ENCODE measurements at regions not wholly inside any gene's neighbourhood (a gene's known extent, or its start where the extent isn't known, plus 50 kb on each side); places are given as distances from the start of the nearest gene placed in this dataset.

DNA sequence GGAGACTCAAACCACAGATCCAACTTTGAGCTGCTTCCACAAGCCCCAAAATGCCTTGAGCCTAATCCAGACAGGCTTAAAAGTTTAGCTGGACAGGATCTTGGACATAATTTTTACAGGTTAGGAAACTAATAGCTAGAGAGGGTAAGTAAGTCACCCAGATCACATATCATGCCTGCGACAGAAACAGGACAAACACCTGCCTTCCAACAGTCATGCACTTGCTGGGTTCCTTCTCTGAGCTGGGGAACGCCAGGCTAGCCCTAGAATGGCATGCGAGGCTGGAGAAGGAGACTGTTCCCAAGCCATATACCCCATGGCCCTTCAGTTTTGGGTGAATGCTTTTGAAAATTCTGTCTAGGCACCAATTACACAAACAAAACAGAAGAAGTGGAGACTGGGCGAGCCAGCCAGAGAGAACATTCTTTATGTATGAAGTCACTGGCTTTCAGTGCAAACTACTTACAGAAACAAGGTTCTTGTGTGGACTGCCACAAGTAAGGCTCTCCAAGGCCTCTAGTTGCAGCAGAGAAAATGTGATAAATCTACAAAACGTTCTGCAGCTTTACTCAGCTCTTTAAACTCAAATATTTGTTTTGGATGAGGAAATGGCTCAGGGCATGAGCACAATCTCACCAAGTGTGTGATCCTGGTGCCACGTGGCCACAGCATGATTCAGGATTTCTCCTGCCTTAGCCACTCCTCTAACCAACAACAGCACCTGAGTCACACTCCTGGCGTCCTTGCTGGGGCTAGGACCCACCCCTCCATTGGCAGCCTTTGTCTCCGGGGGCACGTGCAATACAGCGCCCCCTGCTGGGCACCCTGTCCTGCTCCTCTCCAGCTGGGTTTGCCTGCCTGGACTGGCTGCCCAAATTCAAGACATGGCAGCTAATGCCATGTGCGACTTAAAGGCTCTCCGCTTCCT lies 73.4 kb upstream of the UBL3 start:
- peak; percentile 61 for TF ChIP-seq RAD21 (IDR thresholded peaks at IDR 0.05; ENCODE audit: low read depth)
- TF ChIP-seq TAF1 (IDR thresholded peaks at IDR 0.05; ENCODE audit: low read depth), result no peak
- TF ChIP-seq MAX (IDR thresholded peaks at IDR 0.05), result peak; percentile 98
- peak; percentile 73 for TF ChIP-seq TEAD4 (IDR thresholded peaks at IDR 0.05)
- TF ChIP-seq ZBTB7A (IDR thresholded peaks at IDR 0.05; ENCODE audit: low read depth), result no peak
- TF ChIP-seq NFIC (IDR thresholded peaks at IDR 0.05), result peak; percentile 9; the same call in 1 of the 2 replicates
- TF ChIP-seq FOXM1 (IDR thresholded peaks at IDR 0.05; ENCODE audit: borderline replicate concordance, low read depth), result peak; percentile 18; the same call in 1 of the 2 replicates
- no peak for TF ChIP-seq EGR1 (IDR thresholded peaks at IDR 0.05)
- peak; percentile 44; the same call in 1 of the 2 replicates for TF ChIP-seq CEBPB (IDR thresholded peaks at IDR 0.05)
- TF ChIP-seq, protein P1, sequence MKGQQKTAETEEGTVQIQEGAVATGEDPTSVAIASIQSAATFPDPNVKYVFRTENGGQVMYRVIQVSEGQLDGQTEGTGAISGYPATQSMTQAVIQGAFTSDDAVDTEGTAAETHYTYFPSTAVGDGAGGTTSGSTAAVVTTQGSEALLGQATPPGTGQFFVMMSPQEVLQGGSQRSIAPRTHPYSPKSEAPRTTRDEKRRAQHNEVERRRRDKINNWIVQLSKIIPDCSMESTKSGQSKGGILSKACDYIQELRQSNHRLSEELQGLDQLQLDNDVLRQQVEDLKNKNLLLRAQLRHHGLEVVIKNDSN (IDR thresholded peaks at IDR 0.05), result peak; percentile 90
- no peak for TF ChIP-seq CREB1 (IDR thresholded peaks at IDR 0.05; ENCODE audit: low read depth)
- peak; percentile 21; the same call in 1 of the 2 replicates for TF ChIP-seq YY1 (IDR thresholded peaks at IDR 0.05; ENCODE audit: low read depth)

DNA sequence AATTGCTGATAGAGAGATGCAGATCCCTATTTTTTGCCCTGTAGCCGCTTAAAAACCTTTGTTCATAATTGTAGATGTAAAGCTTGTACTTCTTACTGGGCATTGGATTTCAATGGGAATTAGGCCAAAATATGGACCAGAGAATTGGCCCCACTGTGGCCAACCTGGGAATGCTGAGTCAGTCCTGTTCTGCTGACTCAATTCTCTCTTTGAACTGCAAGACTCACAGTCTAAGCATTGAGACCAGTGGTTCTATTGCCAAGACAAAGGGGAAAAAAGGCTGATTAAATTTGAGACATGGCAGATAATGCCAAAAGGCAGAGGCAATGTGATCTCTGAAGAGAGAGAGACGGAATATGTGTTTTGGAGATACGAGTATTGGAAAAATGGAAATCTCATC lies 72.5 kb upstream of the UBL3 start:
- TF ChIP-seq EP300 (IDR thresholded peaks at IDR 0.05; ENCODE audit: borderline replicate concordance), result no peak
- no peak for TF ChIP-seq ZBTB7A (IDR thresholded peaks at IDR 0.05; ENCODE audit: low read depth)
- 0 out of 2 replicates have a peak, but pooled peaks have one; percentile 30 for TF ChIP-seq NFIC (IDR thresholded peaks at IDR 0.05)
- TF ChIP-seq CEBPB (IDR thresholded peaks at IDR 0.05), result no peak
- no peak for TF ChIP-seq TEAD4 (IDR thresholded peaks at IDR 0.05)
- no peak for TF ChIP-seq EGR1 (IDR thresholded peaks at IDR 0.05)

DNA sequence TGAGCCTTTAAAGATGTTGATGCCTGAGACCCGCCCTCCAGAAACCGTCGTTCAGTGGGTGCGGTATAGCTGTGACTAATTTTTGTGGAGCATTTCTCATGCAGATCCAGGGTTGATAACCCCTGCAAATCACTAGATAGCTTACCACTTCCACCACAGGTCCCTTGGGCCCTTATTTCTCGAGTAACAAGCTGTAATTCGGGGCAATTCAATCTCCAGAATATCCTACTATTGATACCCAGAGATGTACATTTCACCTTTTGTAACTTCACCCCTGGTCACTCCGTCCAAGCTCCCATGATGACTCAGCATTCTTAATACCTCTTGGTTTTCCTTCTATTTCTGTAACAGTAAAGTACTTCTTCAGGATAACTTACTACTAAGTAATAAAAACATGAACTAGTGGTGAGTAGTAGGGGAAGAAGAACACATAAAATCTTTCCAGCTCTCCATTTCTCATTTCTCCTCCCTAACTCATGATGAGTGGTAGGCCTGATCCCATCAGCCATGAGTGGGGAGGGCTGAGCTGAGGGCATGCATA lies 71.9 kb upstream of the UBL3 start:
- no peak for TF ChIP-seq FOXM1 (IDR thresholded peaks at IDR 0.05; ENCODE audit: borderline replicate concordance, low read depth)
- no peak for TF ChIP-seq TEAD4 (IDR thresholded peaks at IDR 0.05)
- TF ChIP-seq MAX (IDR thresholded peaks at IDR 0.05), result no peak
- TF ChIP-seq RAD21 (IDR thresholded peaks at IDR 0.05; ENCODE audit: low read depth), result no peak
- TF ChIP-seq REST (IDR thresholded peaks at IDR 0.05; ENCODE audit: low read depth), result no peak
- TF ChIP-seq, protein P1 (IDR thresholded peaks at IDR 0.05), result no peak
- TF ChIP-seq EP300 (IDR thresholded peaks at IDR 0.05; ENCODE audit: borderline replicate concordance), result no peak
- TF ChIP-seq TCF12 (IDR thresholded peaks at IDR 0.05; ENCODE audit: low read depth), result no peak
- no peak for TF ChIP-seq CREB1 (IDR thresholded peaks at IDR 0.05; ENCODE audit: low read depth)
- TF ChIP-seq NFIC (IDR thresholded peaks at IDR 0.05), result no peak
- TF ChIP-seq EGR1 (IDR thresholded peaks at IDR 0.05), result no peak
- no peak for TF ChIP-seq CEBPB (IDR thresholded peaks at IDR 0.05)
- no peak for TF ChIP-seq TAF1 (IDR thresholded peaks at IDR 0.05; ENCODE audit: low read depth)
- no peak for TF ChIP-seq ZBTB7A (IDR thresholded peaks at IDR 0.05; ENCODE audit: low read depth)
- no peak for TF ChIP-seq YY1 (IDR thresholded peaks at IDR 0.05; ENCODE audit: low read depth)

- TF ChIP-seq YY1 (IDR thresholded peaks at IDR 0.05; ENCODE audit: low read depth) (no peak), TAF1 (IDR thresholded peaks at IDR 0.05; ENCODE audit: low read depth) (no peak), TCF12 (IDR thresholded peaks at IDR 0.05; ENCODE audit: low read depth) (no peak), REST (IDR thresholded peaks at IDR 0.05; ENCODE audit: low read depth) (no peak), EP300 (IDR thresholded peaks at IDR 0.05; ENCODE audit: borderline replicate concordance) (no peak), MAX (IDR thresholded peaks at IDR 0.05) (no peak), FOXM1 (IDR thresholded peaks at IDR 0.05; ENCODE audit: borderline replicate concordance, low read depth) (no peak), EGR1 (IDR thresholded peaks at IDR 0.05) (no peak), ZBTB7A (IDR thresholded peaks at IDR 0.05; ENCODE audit: low read depth) (no peak), TEAD4 (IDR thresholded peaks at IDR 0.05) (no peak), RAD21 (IDR thresholded peaks at IDR 0.05; ENCODE audit: low read depth) (no peak), CEBPB (IDR thresholded peaks at IDR 0.05) (no peak), NFIC (IDR thresholded peaks at IDR 0.05) (no peak), CREB1 (IDR thresholded peaks at IDR 0.05; ENCODE audit: low read depth) (no peak)
- TF ChIP-seq, protein P1 (IDR thresholded peaks at IDR 0.05), result no peak
Observed at GRCh38 chr13:29921542-29921941, 71.1 kb upstream of the UBL3 start.

Measured in Ishikawa (cell line).